ENCODE measurements at regions not wholly inside any gene's neighbourhood (a gene's known extent, or its start where the extent isn't known, plus 50 kb on each side); places are given as distances from the start of the nearest gene placed in this dataset.

GRCh38 chr13:90800082-90800746 is 547.3 kb upstream of the MIR17HG start:
- Histone ChIP-seq H3K27me3 (replicated peaks; ENCODE audit: insufficient read depth) (no peaks in the 10 kb centered on the region), H3K27ac (no peak overlapping the region), H3K9me3 (no peaks in the 10 kb centered on the region), H3K36me3 (no peaks in the 10 kb centered on the region), H3K4me3 (no peak overlapping the region), H3K4me1 (replicated peaks) (no peaks in the 10 kb centered on the region)
- WGBS: 38% methylated on average over 3 of the region's 3 CpGs
- no peak for DNase-seq (ENCODE audit: low spot score)
- no peak for TF ChIP-seq POLR2A (IDR thresholded peaks at IDR 0.05)
- TF ChIP-seq CTCF (IDR thresholded peaks at IDR 0.05): no peak
- no peak for TF ChIP-seq POLR2AphosphoS5 (IDR thresholded peaks at IDR 0.05)
- intact Hi-C loops (cut with DNase I): no loop called here

- intact Hi-C loops (cut with DNase I): no loop called here
- Histone ChIP-seq H3K9me3 (no peaks in the 10 kb centered on the region), H3K27ac (no peak overlapping the region), H3K4me3 (no peak overlapping the region), H3K4me1 (replicated peaks) (no peaks in the 10 kb centered on the region), H3K36me3 (no peaks in the 10 kb centered on the region), H3K27me3 (replicated peaks; ENCODE audit: insufficient read depth) (no peaks in the 10 kb centered on the region)
- no peak for TF ChIP-seq POLR2A (IDR thresholded peaks at IDR 0.05)
- no peak for TF ChIP-seq CTCF (IDR thresholded peaks at IDR 0.05)
- no peak for TF ChIP-seq POLR2AphosphoS5 (IDR thresholded peaks at IDR 0.05)
- WGBS: 68% methylated on average over 7 of the region's 7 CpGs
- no peak for DNase-seq (ENCODE audit: low spot score)
Observed at GRCh38 chr13:90801621-90802020, 545.9 kb upstream of the MIR17HG start.

- TF ChIP-seq CTCF (IDR thresholded peaks at IDR 0.05): no peak
- WGBS: 62% methylated on average over 2 of the region's 2 CpGs
Observed at GRCh38 chr13:90803210-90803609, 544.3 kb upstream of the MIR17HG start.

GRCh38 chr13:90806016-90806615 is 541.4 kb upstream of the MIR17HG start:
- intact Hi-C loops (cut with DNase I): no loop called here
- Histone ChIP-seq H3K27ac (no peak overlapping the region), H3K4me1 (replicated peaks) (no peaks in the 10 kb centered on the region), H3K9me3 (no peaks in the 10 kb centered on the region), H3K27me3 (replicated peaks; ENCODE audit: insufficient read depth) (no peaks in the 10 kb centered on the region), H3K4me3 (no peak overlapping the region), H3K36me3 (no peaks in the 10 kb centered on the region)
- 92% methylated on average over 1 of the region's 1 CpG for WGBS
- no peak for DNase-seq (ENCODE audit: low spot score)
- no peak for TF ChIP-seq POLR2A (IDR thresholded peaks at IDR 0.05)
- no peak for TF ChIP-seq POLR2AphosphoS5 (IDR thresholded peaks at IDR 0.05)
- no peak for TF ChIP-seq CTCF (IDR thresholded peaks at IDR 0.05)

More at GRCh38 chr13:90803210-90803609, 544.3 kb upstream of the MIR17HG start:
- Histone ChIP-seq H3K9me3 (no peaks in the 10 kb centered on the region), H3K27me3 (replicated peaks; ENCODE audit: insufficient read depth) (no peaks in the 10 kb centered on the region), H3K27ac (no peak overlapping the region), H3K4me1 (replicated peaks) (no peaks in the 10 kb centered on the region), H3K36me3 (no peaks in the 10 kb centered on the region), H3K4me3 (no peak overlapping the region)
- intact Hi-C loops (cut with DNase I): no loop called here
- no peak for DNase-seq (ENCODE audit: low spot score)

GRCh38 chr13:90806892-90807291 is 540.6 kb upstream of the MIR17HG start:
- TF ChIP-seq POLR2A (IDR thresholded peaks at IDR 0.05) (no peak), CTCF (IDR thresholded peaks at IDR 0.05) (no peak), POLR2AphosphoS5 (IDR thresholded peaks at IDR 0.05) (no peak)
- DNase-seq (ENCODE audit: low spot score): no peak
- Histone ChIP-seq H3K4me3 (no peak overlapping the region), H3K36me3 (no peaks in the 10 kb centered on the region), H3K4me1 (replicated peaks) (no peaks in the 10 kb centered on the region), H3K27ac (no peak overlapping the region), H3K9me3 (no peaks in the 10 kb centered on the region), H3K27me3 (replicated peaks; ENCODE audit: insufficient read depth) (no peaks in the 10 kb centered on the region)
- intact Hi-C loops (cut with DNase I): no loop called here
- 71% methylated on average over 2 of the region's 2 CpGs for WGBS

Data from prostate gland (tissue), 2 donors.